Ovary (tissue), 7 donors: ENCODE measurements at regions not wholly inside any gene's neighbourhood (a gene's known extent, or its start where the extent isn't known, plus 50 kb on each side); places are given as distances from the start of the nearest gene placed in this dataset.
"Not testable (repeated sequence)": the region's sequence is repeated elsewhere in the genome, so short reads cannot be mapped to it uniquely, and the experiment has no call there.

Experiments
- DNase-seq, 5 donors: peaks; one replicate each; pipeline ENCODE4 v3.0.0-alpha.2; 2019 to 2020
- H3K27ac ChIP-seq, 2 donors: fragments of 200-600 bp; one replicate each; pipeline versions ENCODE4 v1.5.1 to v1.8.0; 2019 to 2022
- H3K27me3 ChIP-seq: fragments of 200-600 bp; one replicate; pipeline ENCODE4 v1.8.0; 2022
- H3K36me3 ChIP-seq: fragments of 200-600 bp; sonication (generic); one replicate; pipeline ENCODE4 v1.5.1; 2019
- H3K4me1 ChIP-seq: one replicate; pipeline ENCODE4 v1.8.1; 2013; ENCODE audit warnings: mild to moderate bottlenecking, moderate library complexity; ENCODE audit not compliant: insufficient read depth
- H3K4me3 ChIP-seq: fragments of 200-600 bp; sonication (generic); one replicate; pipeline ENCODE4 v1.5.1; 2017
- H3K9me3 ChIP-seq, 2 donors: fragments of 200-600 bp in 1 of 2; sonication (generic) in 1 of 2; one replicate each; pipeline versions ENCODE4 v1.5.1 to v1.8.1; 2013 to 2019; ENCODE audit warnings: mild to moderate bottlenecking in 1 of 2, moderate library complexity in 1 of 2
- EP300 ChIP-seq: sonication (generic); formaldehyde crosslinking; IDR thresholded peaks from one replicate; pipeline ENCODE4 v1.6.1; 2017; ENCODE audit warnings: antibody characterized with exemption
- POLR2A ChIP-seq: fragments of 450-650 bp; IDR thresholded peaks from one replicate; pipeline ENCODE4 v1.6.1; 2017; ENCODE audit warnings: antibody characterized with exemption, mild to moderate bottlenecking, moderate library complexity
- WGBS, 3 donors: extraction: QIAGEN DNeasy Blood & Tissue Kit in 1 of 3; methylation state at CpG; one replicate each; pipeline versions ENCODE4 v1.1.5 to v1.1.7; 2013 to 2017; 5-methylcytosine and 5-hydroxymethylcytosine counted together
- intact Hi-C, 4 donors: fragments of 100-400 bp; cut with DNase I; formaldehyde crosslinking; loops; one replicate each; pipeline versions ENCODE4 v1.11.0 to v1.15.1; 2022 to 2023
- TF ChIP-seq, protein P1 (sequence below), 3 donors: fragments of 450-650 bp in 2 of 3; fragments of 200-600 bp in 1 of 3; IDR thresholded peaks; one replicate each; pipeline versions ENCODE4 v1.5.1 to v1.8.0; 2016 to 2022; ENCODE audit warnings: antibody characterized with exemption in 3 of 3, mild to moderate bottlenecking in 1 of 3
- donor health status: DM: no; HTN: no; CAD: no; lungs with moderate emphysema.
- donor health status: DM: no; HTN: no; CAD: no.
- donor health status: Bipolar disorder and iron deficiency.
- donor health status: DM: no; HTN: no; CAD: no.
- donor health status: DM: yes; HTN: yes; CAD: no.

DNA sequence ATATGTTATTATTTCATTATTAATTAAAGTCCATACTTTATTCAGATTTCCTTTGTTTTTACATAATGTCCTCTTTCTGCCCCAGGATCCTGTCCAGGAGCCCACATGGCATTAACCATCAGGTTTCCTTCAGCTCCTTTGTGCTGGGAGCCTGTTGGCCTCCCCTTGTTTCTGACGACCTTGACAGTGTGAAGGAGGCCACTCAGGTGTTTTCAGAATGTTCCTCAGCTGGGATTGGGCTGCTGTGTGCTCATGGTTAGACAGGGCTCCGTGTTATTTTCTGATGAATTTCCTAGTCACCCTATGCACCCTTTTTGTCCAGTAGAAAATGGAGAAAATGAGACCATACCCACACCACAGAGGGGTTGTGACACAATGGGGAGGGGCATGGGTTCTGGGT lies 281.0 kb upstream of the FOXF1 start:
- H3K36me3 ChIP-seq: no peaks in the 10 kb centered on the region
- no peak for TF ChIP-seq EP300
- no peak overlapping the region for H3K27ac ChIP-seq
- H3K4me3 ChIP-seq: no peak overlapping the region
- no peak for DNase-seq
- intact Hi-C loops: no loop called here
- H3K4me1 ChIP-seq: no peaks in the 10 kb centered on the region
- H3K27me3 ChIP-seq: no peaks in the 10 kb centered on the region
- no peaks in the 10 kb centered on the region for H3K9me3 ChIP-seq
- WGBS, 3 donors: 27 to 51% (median 31%) methylated on average over 2 of the region's 2 CpGs

DNA sequence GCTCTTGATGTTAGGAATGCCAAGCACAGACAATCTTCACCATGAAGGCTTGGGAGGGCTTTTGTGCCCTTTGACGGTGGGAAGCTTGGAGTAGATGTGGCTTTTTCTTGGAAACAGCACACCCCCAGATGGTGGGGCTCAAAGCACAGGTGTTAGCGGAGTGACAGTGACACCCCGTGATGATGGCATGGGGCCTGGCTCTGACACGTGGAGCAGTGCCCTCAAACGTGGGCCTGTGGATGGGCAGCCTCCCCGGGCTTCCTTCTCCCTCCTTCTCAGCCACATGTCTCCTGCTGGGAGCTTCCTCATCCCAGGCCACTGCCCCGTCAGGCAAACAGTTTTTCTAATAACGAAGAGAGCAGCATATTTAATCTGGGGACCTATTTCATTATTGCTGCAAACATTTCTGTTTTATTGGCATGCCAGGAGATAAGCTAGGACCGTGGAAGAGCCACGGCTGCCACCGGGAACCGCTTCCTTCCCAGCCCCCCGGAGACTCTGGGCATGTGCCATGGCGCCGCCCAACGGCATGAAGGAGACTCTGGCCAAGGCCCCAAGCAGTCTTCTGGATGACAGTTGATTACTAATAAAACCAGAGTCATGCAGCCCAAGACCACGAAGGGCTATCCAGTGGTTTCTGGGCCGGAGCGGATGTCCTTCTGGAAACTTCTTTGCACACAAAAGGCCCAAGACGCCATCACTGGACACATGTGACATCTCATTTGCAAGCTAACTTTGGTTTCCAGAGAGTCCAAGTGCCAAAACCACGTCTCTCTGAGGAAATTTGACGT lies 280.3 kb upstream of the FOXF1 start:
- DNase-seq: peak in 1 of 5 donors; percentile 9
- Histone ChIP-seq H3K9me3 (no peaks in the 10 kb centered on the region), H3K36me3 (no peaks in the 10 kb centered on the region), H3K4me1 (no peaks in the 10 kb centered on the region), H3K27ac (no peak overlapping the region), H3K4me3 (no peak overlapping the region), H3K27me3 (no peaks in the 10 kb centered on the region)
- WGBS, 3 donors: 79 to 90% (median 83%) methylated on average over 22 of the region's 22 CpGs
- intact Hi-C loops: no loop called here
- TF ChIP-seq EP300 (no peak), POLR2A (no peak)
- TF ChIP-seq, protein P1, sequence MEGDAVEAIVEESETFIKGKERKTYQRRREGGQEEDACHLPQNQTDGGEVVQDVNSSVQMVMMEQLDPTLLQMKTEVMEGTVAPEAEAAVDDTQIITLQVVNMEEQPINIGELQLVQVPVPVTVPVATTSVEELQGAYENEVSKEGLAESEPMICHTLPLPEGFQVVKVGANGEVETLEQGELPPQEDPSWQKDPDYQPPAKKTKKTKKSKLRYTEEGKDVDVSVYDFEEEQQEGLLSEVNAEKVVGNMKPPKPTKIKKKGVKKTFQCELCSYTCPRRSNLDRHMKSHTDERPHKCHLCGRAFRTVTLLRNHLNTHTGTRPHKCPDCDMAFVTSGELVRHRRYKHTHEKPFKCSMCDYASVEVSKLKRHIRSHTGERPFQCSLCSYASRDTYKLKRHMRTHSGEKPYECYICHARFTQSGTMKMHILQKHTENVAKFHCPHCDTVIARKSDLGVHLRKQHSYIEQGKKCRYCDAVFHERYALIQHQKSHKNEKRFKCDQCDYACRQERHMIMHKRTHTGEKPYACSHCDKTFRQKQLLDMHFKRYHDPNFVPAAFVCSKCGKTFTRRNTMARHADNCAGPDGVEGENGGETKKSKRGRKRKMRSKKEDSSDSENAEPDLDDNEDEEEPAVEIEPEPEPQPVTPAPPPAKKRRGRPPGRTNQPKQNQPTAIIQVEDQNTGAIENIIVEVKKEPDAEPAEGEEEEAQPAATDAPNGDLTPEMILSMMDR (IDR thresholded peaks at IDR 0.05): no peak

DNA sequence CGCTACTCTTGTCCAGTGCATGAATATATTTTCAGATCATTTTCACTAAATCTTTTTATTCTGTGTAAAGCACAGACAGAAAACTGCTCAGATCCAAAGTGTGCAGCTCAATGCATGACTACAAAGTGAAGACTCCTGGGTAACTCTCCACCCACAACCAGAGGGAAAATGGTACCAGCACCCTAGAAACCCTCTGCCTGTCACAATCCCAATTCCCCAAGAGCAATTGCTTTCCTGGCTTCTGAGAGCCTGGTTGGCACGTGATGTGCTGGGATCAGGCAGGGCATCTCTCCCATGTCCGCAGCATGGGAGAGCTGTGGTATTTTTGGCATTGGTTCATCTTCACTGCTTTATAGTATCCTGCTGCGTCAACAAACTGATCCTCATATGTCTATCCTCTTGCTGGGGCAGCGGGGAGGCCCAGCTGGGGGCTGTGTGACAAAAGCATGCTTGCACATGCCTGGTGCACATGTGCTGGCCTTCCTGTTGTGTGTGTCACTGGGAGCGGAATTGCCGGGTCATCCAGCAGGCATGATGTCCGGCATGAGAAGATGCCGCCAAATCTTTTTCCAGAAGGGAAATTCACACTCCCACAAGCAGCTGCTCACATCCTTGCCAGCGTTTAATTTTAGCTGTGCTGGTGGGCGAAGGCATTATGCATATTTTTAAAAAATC lies 278.9 kb upstream of the FOXF1 start:
- no peak overlapping the region for H3K4me3 ChIP-seq
- no peaks in the 10 kb centered on the region for H3K9me3 ChIP-seq
- no peaks in the 10 kb centered on the region for H3K4me1 ChIP-seq
- TF ChIP-seq EP300: no peak
- TF ChIP-seq, protein P1 (IDR thresholded peaks at IDR 0.05): no peak
- TF ChIP-seq POLR2A: no peak
- intact Hi-C loops: no loop called here
- no peak overlapping the region for H3K27ac ChIP-seq
- WGBS, 3 donors: 64 to 74% (median 73%) methylated on average over 11 of the region's 11 CpGs
- no peaks in the 10 kb centered on the region for H3K36me3 ChIP-seq
- no peaks in the 10 kb centered on the region for H3K27me3 ChIP-seq
- peak in 1 of 5 donors; percentile 4 for DNase-seq

DNA sequence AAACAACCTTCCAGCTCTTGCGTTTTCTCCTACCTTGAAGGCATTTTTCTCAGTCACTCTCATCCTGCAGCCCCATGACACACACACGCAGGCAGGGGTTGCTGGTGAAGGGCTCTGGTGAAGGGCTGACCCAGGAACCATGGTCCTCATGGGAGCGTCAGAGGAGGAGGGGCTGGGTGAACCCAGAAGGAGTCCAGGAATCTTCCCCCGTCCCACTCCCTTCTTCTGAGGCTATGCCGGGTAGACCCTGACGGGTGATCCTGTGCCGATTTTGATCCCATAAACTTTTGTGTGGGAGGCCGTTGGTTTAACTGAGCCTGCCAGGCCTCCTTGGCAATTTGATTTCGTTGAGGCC lies 278.4 kb upstream of the FOXF1 start:
- H3K36me3 ChIP-seq: no peaks in the 10 kb centered on the region
- H3K27me3 ChIP-seq: no peaks in the 10 kb centered on the region
- no peak overlapping the region for H3K4me3 ChIP-seq
- H3K4me1 ChIP-seq: no peaks in the 10 kb centered on the region
- no peak for TF ChIP-seq EP300
- TF ChIP-seq, protein P1 (IDR thresholded peaks at IDR 0.05): no peak
- no peak for TF ChIP-seq POLR2A
- no peak overlapping the region for H3K27ac ChIP-seq
- WGBS, 3 donors: 84% methylated on average over 9 of the region's 9 CpGs
- no peaks in the 10 kb centered on the region for H3K9me3 ChIP-seq
- peak in 1 of 5 donors; percentile 4 for DNase-seq
- intact Hi-C loops: no loop called here

DNA sequence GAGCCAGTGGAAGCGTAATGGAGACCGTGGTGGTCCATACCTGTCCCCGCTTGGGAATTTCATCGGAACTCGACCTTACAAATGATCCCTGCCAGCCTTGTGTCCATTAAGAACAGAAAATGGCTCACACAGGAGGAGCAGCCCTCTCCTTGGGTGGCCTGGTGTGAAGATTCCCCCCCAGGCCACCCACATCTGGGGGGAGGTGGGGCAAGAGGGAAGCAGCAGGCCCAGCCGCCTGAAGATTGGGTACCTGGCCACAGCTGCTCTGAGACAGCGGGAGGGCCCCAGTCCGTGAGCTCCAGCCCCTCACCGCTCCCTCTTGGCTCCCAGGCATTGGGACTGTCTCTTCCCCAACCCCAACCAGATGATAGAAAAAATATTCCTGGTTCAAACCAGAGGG lies 277.8 kb upstream of the FOXF1 start:
- Histone ChIP-seq H3K27me3 (no peaks in the 10 kb centered on the region), H3K27ac (no peak overlapping the region), H3K4me1 (no peaks in the 10 kb centered on the region), H3K36me3 (no peaks in the 10 kb centered on the region), H3K9me3 (no peaks in the 10 kb centered on the region), H3K4me3 (no peak overlapping the region)
- 85 to 92% (median 92%) methylated on average over 9 of the region's 9 CpGs for WGBS, 3 donors
- intact Hi-C loops: no loop called here
- DNase-seq: peak in 1 of 5 donors; percentile 4
- no peak for TF ChIP-seq POLR2A
- TF ChIP-seq EP300: no peak

DNA sequence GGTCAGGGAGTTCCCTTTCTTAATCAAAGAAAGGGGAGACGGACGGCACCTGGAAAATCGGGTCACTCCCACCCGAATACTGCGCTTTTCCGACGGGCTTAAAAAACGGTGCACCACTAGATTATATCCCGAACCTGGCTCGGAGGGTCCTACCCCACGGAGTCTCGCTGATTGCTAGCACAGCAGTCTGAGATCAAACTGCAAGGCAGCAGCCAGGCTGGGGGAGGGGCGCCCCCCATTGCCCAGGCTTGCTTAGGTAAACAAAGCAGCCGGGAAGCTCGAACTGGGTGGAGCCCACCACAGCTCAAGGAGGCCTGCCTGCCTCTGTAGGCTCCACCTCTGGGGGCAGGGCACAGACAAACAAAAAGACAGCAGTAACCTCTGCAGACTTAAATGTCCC lies 276.8 kb upstream of the FOXF1 start:
- H3K36me3 ChIP-seq, DNase-seq, H3K4me3 ChIP-seq, H3K27me3 ChIP-seq, H3K9me3 ChIP-seq, H3K4me1 ChIP-seq, intact Hi-C loops, H3K27ac ChIP-seq: not testable (repeated sequence)
- 59 to 80% (median 72%) methylated on average over 12 to 15 of the region's 15 CpGs for WGBS, 3 donors
